ENCODE measurements at regions not wholly inside any gene's neighbourhood (a gene's known extent, or its start where the extent isn't known, plus 50 kb on each side); places are given as distances from the start of the nearest gene placed in this dataset.

DNA sequence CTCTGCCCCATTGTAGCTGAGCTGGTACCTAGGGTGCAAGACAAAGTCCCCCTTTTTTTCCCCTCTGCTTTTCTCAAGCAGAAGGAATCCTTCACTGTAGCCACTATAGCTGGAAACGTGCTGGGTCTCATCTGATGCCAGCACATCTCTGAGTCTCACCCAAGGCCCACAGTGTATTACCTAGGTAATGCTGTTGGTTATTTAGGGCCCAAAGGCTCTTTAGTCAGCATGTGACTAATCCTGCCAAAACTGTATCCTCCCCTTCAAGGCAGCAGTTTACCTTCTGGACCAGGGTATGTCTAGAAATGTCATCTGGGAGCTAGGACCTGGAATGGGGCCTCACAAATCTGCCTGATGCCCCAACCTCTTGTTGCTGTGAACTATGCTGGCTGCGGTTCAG lies 423.4 kb downstream of the NUF2 start:
- TF ChIP-seq TCF7L2 (IDR thresholded peaks at IDR 0.05; ENCODE audit: low read depth, low read length) = no peak
- TF ChIP-seq SIN3A (IDR thresholded peaks at IDR 0.05; ENCODE audit: borderline replicate concordance, insufficient read depth, low read depth, low read length) = no peak
- TF ChIP-seq, protein P1, sequence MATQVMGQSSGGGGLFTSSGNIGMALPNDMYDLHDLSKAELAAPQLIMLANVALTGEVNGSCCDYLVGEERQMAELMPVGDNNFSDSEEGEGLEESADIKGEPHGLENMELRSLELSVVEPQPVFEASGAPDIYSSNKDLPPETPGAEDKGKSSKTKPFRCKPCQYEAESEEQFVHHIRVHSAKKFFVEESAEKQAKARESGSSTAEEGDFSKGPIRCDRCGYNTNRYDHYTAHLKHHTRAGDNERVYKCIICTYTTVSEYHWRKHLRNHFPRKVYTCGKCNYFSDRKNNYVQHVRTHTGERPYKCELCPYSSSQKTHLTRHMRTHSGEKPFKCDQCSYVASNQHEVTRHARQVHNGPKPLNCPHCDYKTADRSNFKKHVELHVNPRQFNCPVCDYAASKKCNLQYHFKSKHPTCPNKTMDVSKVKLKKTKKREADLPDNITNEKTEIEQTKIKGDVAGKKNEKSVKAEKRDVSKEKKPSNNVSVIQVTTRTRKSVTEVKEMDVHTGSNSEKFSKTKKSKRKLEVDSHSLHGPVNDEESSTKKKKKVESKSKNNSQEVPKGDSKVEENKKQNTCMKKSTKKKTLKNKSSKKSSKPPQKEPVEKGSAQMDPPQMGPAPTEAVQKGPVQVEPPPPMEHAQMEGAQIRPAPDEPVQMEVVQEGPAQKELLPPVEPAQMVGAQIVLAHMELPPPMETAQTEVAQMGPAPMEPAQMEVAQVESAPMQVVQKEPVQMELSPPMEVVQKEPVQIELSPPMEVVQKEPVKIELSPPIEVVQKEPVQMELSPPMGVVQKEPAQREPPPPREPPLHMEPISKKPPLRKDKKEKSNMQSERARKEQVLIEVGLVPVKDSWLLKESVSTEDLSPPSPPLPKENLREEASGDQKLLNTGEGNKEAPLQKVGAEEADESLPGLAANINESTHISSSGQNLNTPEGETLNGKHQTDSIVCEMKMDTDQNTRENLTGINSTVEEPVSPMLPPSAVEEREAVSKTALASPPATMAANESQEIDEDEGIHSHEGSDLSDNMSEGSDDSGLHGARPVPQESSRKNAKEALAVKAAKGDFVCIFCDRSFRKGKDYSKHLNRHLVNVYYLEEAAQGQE (IDR thresholded peaks at IDR 0.05; ENCODE audit: insufficient read depth in 1 of 2, low read depth in 2 of 2, low read length in 1 of 2) = no peak
- TF ChIP-seq, protein P2, sequence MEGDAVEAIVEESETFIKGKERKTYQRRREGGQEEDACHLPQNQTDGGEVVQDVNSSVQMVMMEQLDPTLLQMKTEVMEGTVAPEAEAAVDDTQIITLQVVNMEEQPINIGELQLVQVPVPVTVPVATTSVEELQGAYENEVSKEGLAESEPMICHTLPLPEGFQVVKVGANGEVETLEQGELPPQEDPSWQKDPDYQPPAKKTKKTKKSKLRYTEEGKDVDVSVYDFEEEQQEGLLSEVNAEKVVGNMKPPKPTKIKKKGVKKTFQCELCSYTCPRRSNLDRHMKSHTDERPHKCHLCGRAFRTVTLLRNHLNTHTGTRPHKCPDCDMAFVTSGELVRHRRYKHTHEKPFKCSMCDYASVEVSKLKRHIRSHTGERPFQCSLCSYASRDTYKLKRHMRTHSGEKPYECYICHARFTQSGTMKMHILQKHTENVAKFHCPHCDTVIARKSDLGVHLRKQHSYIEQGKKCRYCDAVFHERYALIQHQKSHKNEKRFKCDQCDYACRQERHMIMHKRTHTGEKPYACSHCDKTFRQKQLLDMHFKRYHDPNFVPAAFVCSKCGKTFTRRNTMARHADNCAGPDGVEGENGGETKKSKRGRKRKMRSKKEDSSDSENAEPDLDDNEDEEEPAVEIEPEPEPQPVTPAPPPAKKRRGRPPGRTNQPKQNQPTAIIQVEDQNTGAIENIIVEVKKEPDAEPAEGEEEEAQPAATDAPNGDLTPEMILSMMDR (IDR thresholded peaks at IDR 0.05) = no peak
- no peak for TF ChIP-seq POLR2AphosphoS5 (IDR thresholded peaks at IDR 0.05; ENCODE audit: low read depth, low read length)
- intact Hi-C loops (cut with micrococcal nuclease; ENCODE audit: unreplicated experiment) = no loop called here
- Histone ChIP-seq H3K27me3 (ENCODE audit: control insufficient read depth, insufficient read depth, low read length) (no peaks in the 10 kb centered on the region), H3K27ac (ENCODE audit: low read length) (no peak overlapping the region), H3K4me3 (ENCODE audit: low read depth in 2 of 2, low read length in 2 of 2) (no peak overlapping the region), H3K9me3 (ENCODE audit: control insufficient read depth, insufficient read depth, low read depth, low read length) (no peaks in the 10 kb centered on the region), H3K36me3 (ENCODE audit: control insufficient read depth, insufficient read depth, low read length) (no peaks in the 10 kb centered on the region), H3K4me1 (ENCODE audit: control insufficient read depth, insufficient read depth, low read length) (no peaks in the 10 kb centered on the region)
- BruUV-seq (replicated peaks) = no TSS peak
- in situ Hi-C loops (cut with HindIII; ENCODE audit: low pct_unique_long_range_greater_than_20kb, low sequenced_read_pairs) = no loop called here
- DNase-seq (ENCODE audit: low read depth, low spot score) (no peak), ATAC-seq (no peak)
- POLR2A ChIA-PET = no interaction called here
- CTCF ChIA-PET = no interaction called here

DNA sequence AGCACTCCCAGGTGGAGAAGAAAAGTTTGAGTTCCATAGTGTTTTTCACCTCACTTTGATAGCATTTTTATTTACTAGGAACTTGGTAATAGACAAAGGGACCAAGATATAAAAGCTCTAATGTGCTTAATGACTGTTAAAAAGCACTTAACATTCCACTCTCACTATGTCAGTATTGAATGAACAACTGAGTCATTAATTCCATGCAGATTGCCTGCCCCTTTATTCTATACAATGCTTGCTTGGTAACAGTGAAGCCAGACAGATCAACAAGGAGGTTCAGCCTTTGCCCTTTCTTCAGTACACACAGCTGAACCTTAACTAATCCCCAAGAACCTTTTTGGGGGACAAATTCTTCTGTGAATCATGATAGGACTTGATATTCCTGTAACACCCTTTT lies 425.5 kb downstream of the NUF2 start:
- no peaks in the 10 kb centered on the region for H3K27me3 ChIP-seq (ENCODE audit: control insufficient read depth, insufficient read depth, low read length)
- TF ChIP-seq SIN3A (IDR thresholded peaks at IDR 0.05; ENCODE audit: borderline replicate concordance, insufficient read depth, low read depth, low read length) = no peak
- no peak for TF ChIP-seq TCF7L2 (IDR thresholded peaks at IDR 0.05; ENCODE audit: low read depth, low read length)
- TF ChIP-seq, protein P2 (IDR thresholded peaks at IDR 0.05) = no peak
- TF ChIP-seq, protein P1 (IDR thresholded peaks at IDR 0.05; ENCODE audit: insufficient read depth in 1 of 2, low read depth in 2 of 2, low read length in 1 of 2) = no peak
- no peak for TF ChIP-seq POLR2AphosphoS5 (IDR thresholded peaks at IDR 0.05; ENCODE audit: low read depth, low read length)
- H3K36me3 ChIP-seq (ENCODE audit: control insufficient read depth, insufficient read depth, low read length) = no peaks in the 10 kb centered on the region
- in situ Hi-C loops (cut with HindIII; ENCODE audit: low pct_unique_long_range_greater_than_20kb, low sequenced_read_pairs) (no loop called here), intact Hi-C loops (cut with micrococcal nuclease; ENCODE audit: unreplicated experiment) (no loop called here)
- BruUV-seq (replicated peaks) = no TSS peak
- ATAC-seq (no peak), DNase-seq (ENCODE audit: low read depth, low spot score) (no peak)
- H3K27ac ChIP-seq (ENCODE audit: low read length) = no peak overlapping the region
- no peaks in the 10 kb centered on the region for H3K9me3 ChIP-seq (ENCODE audit: control insufficient read depth, insufficient read depth, low read depth, low read length)
- ChIA-PET POLR2A (no interaction called here), CTCF (no interaction called here)
- H3K4me1 ChIP-seq (ENCODE audit: control insufficient read depth, insufficient read depth, low read length) = no peaks in the 10 kb centered on the region
- H3K4me3 ChIP-seq (ENCODE audit: low read depth in 2 of 2, low read length in 2 of 2) = no peak overlapping the region
